ENCODE measurements at regions not wholly inside any gene's neighbourhood (a gene's known extent, or its start where the extent isn't known, plus 50 kb on each side); places are given as distances from the start of the nearest gene placed in this dataset.
A peak's percentile ranks its signal among the peaks of the same experiment; 100 is the strongest.

- DNase-seq (ENCODE audit: low read depth, low spot score) (peak; percentile 21), FAIRE-seq (peak; percentile 32)
- peak overlapping the region in 1 of 3 experiments; percentile 22 for H3K4me3 ChIP-seq (ENCODE audit: control insufficient read depth in 2 of 3, extremely low read depth in 1 of 3, insufficient read depth in 2 of 3, low read depth in 1 of 3, low read length in 3 of 3)
- TF ChIP-seq EZH2 (IDR thresholded peaks at IDR 0.05; ENCODE audit: low read length), result no peak
- TF ChIP-seq CTCF (optimal IDR thresholded peaks at IDR 0.05 in 1 of 3, IDR thresholded peaks at IDR 0.05 in 1 of 3, conservative IDR thresholded peaks at IDR 0.05 in 1 of 3; ENCODE audit: extremely low read depth in 1 of 3, insufficient read depth in 2 of 3, low read length in 3 of 3), result no peak
- H3K27me3 ChIP-seq (ENCODE audit: control insufficient read depth, extremely low read depth, insufficient read depth, low read length), result no peaks in the 10 kb centered on the region
- no peaks in the 10 kb centered on the region for H3K79me2 ChIP-seq (ENCODE audit: control insufficient read depth, insufficient read depth, low read length)
- peak overlapping the region; percentile 32 for H3K4me2 ChIP-seq (ENCODE audit: control insufficient read depth, extremely low read depth, insufficient read depth, low read depth, low read length)
- no peaks in the 10 kb centered on the region for H4K20me1 ChIP-seq (ENCODE audit: control insufficient read depth, extremely low read depth, insufficient read depth, low read length)
- no peaks in the 10 kb centered on the region for H3K9me1 ChIP-seq (ENCODE audit: control insufficient read depth, extremely low read depth, insufficient read depth, low read length)
- peak overlapping the region; percentile 58 for H2AFZ ChIP-seq (ENCODE audit: control insufficient read depth, low read length)
- H3K9ac ChIP-seq (ENCODE audit: control insufficient read depth, extremely low read depth, insufficient read depth, low read length), result no peak overlapping the region
- peak overlapping the region; percentile 50 for H3K27ac ChIP-seq (ENCODE audit: control insufficient read depth, insufficient read depth, low read length)
- dilution Hi-C loops (cut with MboI; ENCODE audit: extremely low pct_ligation_motif_present, low sequenced_read_pairs), result no loop called here
- H3K9me3 ChIP-seq (ENCODE audit: control insufficient read depth, low read depth, low read length), result no peaks in the 10 kb centered on the region
- peaks cover 19% of the 10 kb centered on the region for H3K4me1 ChIP-seq (ENCODE audit: control insufficient read depth, extremely low read depth, insufficient read depth, low read length)
- H3K36me3 ChIP-seq (ENCODE audit: control insufficient read depth in 2 of 2, extremely low read depth in 1 of 2, insufficient read depth in 2 of 2, low read length in 2 of 2), result no peaks in the 10 kb centered on the region
Observed at GRCh38 chr5:103620851-103621547, 58.4 kb upstream of the NUDT12 start.

- Histone ChIP-seq H3K4me3 (ENCODE audit: control insufficient read depth in 2 of 3, extremely low read depth in 1 of 3, insufficient read depth in 2 of 3, low read depth in 1 of 3, low read length in 3 of 3) (no peak overlapping the region), H3K27me3 (ENCODE audit: control insufficient read depth, extremely low read depth, insufficient read depth, low read length) (no peaks in the 10 kb centered on the region), H4K20me1 (ENCODE audit: control insufficient read depth, extremely low read depth, insufficient read depth, low read length) (no peaks in the 10 kb centered on the region), H3K36me3 (ENCODE audit: control insufficient read depth in 2 of 2, extremely low read depth in 1 of 2, insufficient read depth in 2 of 2, low read length in 2 of 2) (no peaks in the 10 kb centered on the region), H3K4me1 (ENCODE audit: control insufficient read depth, extremely low read depth, insufficient read depth, low read length) (peaks cover 19% of the 10 kb centered on the region), H3K27ac (ENCODE audit: control insufficient read depth, insufficient read depth, low read length) (no peak overlapping the region), H2AFZ (ENCODE audit: control insufficient read depth, low read length) (no peak overlapping the region), H3K9me3 (ENCODE audit: control insufficient read depth, low read depth, low read length) (no peaks in the 10 kb centered on the region), H3K9me1 (ENCODE audit: control insufficient read depth, extremely low read depth, insufficient read depth, low read length) (no peaks in the 10 kb centered on the region), H3K9ac (ENCODE audit: control insufficient read depth, extremely low read depth, insufficient read depth, low read length) (no peak overlapping the region), H3K79me2 (ENCODE audit: control insufficient read depth, insufficient read depth, low read length) (no peaks in the 10 kb centered on the region), H3K4me2 (ENCODE audit: control insufficient read depth, extremely low read depth, insufficient read depth, low read depth, low read length) (no peak overlapping the region)
- no peak for FAIRE-seq
- DNase-seq (ENCODE audit: low read depth, low spot score), result no peak
- TF ChIP-seq EZH2 (IDR thresholded peaks at IDR 0.05; ENCODE audit: low read length) (no peak), CTCF (optimal IDR thresholded peaks at IDR 0.05 in 1 of 3, IDR thresholded peaks at IDR 0.05 in 1 of 3, conservative IDR thresholded peaks at IDR 0.05 in 1 of 3; ENCODE audit: extremely low read depth in 1 of 3, insufficient read depth in 2 of 3, low read length in 3 of 3) (no peak)
- dilution Hi-C loops (cut with MboI; ENCODE audit: extremely low pct_ligation_motif_present, low sequenced_read_pairs), result no loop called here
Observed at GRCh38 chr5:103617913-103618312, 55.3 kb upstream of the NUDT12 start.
